AG09309 (cell line): ENCODE measurements at regions not wholly inside any gene's neighbourhood (a gene's known extent, or its start where the extent isn't known, plus 50 kb on each side); places are given as distances from the start of the nearest gene placed in this dataset.

Source experiments
- DNase-seq: peaks from one replicate; pipeline ENCODE4 v3.0.0-alpha.2; 2010; ENCODE audit warnings: low read depth
- H3K4me3 ChIP-seq: 2 replicates; pipeline ENCODE4 v1.5.1; 2011; ENCODE audit warnings: mild to moderate bottlenecking, low read depth, low read length, moderate library complexity; ENCODE audit not compliant: control insufficient read depth
- CTCF ChIP-seq: IDR thresholded peaks from 2 replicates; pipeline ENCODE4 v1.5.1; 2011; ENCODE audit warnings: mild to moderate bottlenecking, low read depth, low read length, inconsistent platforms; ENCODE audit not compliant: insufficient read depth, control insufficient read depth; ENCODE audit errors: missing control alignments

GRCh38 chr10:78815702-78816334 lies 252.9 kb upstream of the ZMIZ1 start:
- no peak overlapping the region for H3K4me3 ChIP-seq
- no peak for TF ChIP-seq CTCF
- DNase-seq = no peak

GRCh38 chr10:78817361-78817760 lies 251.4 kb upstream of the ZMIZ1 start:
- no peak for DNase-seq
- TF ChIP-seq CTCF = no peak
- no peak overlapping the region for H3K4me3 ChIP-seq

- TF ChIP-seq CTCF = no peak
- DNase-seq = no peak
- no peak overlapping the region for H3K4me3 ChIP-seq
Measured at GRCh38 chr10:78817804-78818203, 251.0 kb upstream of the ZMIZ1 start.

- TF ChIP-seq CTCF = no peak
- no peak for DNase-seq
- no peak overlapping the region for H3K4me3 ChIP-seq
Measured at GRCh38 chr10:78819361-78820006, 249.3 kb upstream of the ZMIZ1 start.

- no peak for TF ChIP-seq CTCF
- H3K4me3 ChIP-seq = no peak overlapping the region
- DNase-seq = no peak
Measured at GRCh38 chr10:78820007-78820362, 248.8 kb upstream of the ZMIZ1 start.

- TF ChIP-seq CTCF = no peak
- H3K4me3 ChIP-seq = no peak overlapping the region
- DNase-seq = no peak
Measured at GRCh38 chr10:78821052-78821451, 247.7 kb upstream of the ZMIZ1 start.
